ENCODE measurements at regions not wholly inside any gene's neighbourhood (a gene's known extent, or its start where the extent isn't known, plus 50 kb on each side); places are given as distances from the start of the nearest gene placed in this dataset.

- POLR2A ChIA-PET (ENCODE audit: partially characterized antibody) = no interaction called here
- Histone ChIP-seq H3K4me3 (ENCODE audit: low read length in 2 of 2) (no peak overlapping the region), H3K27ac (ENCODE audit: low read depth, low read length) (no peak overlapping the region), H3K9me3 (ENCODE audit: control insufficient read depth in 1 of 2, low read length in 2 of 2) (no peaks in the 10 kb centered on the region), H3K27me3 (ENCODE audit: insufficient read depth, low read length) (no peaks in the 10 kb centered on the region), H3K36me3 (ENCODE audit: insufficient read depth, low read length) (no peaks in the 10 kb centered on the region), H3K4me1 (ENCODE audit: insufficient read depth, low read length) (no peaks in the 10 kb centered on the region)
- no peak for DNase-seq
- intact Hi-C loops (cut with micrococcal nuclease) = no loop called here
- Mint-ChIP-seq H3K9me3 (peaks cover 0 to 3% (median 0%) of the 10 kb centered on the region in 8 donors), H3K27me3 (peaks cover 6 to 8% of the 10 kb centered on the region in 2 donors), H3K4me1 (no peaks in the 10 kb centered on the region), H3K4me3 (no peak overlapping the region), H3K36me3 (no peaks in the 10 kb centered on the region), H3K27ac (no peak overlapping the region)
- CTCF ChIA-PET (ENCODE audit: partially characterized antibody) = no interaction called here
These were observed 343.3 kb upstream of the KAZN start for GRCh38 chr1:14255233-14255632.

DNA sequence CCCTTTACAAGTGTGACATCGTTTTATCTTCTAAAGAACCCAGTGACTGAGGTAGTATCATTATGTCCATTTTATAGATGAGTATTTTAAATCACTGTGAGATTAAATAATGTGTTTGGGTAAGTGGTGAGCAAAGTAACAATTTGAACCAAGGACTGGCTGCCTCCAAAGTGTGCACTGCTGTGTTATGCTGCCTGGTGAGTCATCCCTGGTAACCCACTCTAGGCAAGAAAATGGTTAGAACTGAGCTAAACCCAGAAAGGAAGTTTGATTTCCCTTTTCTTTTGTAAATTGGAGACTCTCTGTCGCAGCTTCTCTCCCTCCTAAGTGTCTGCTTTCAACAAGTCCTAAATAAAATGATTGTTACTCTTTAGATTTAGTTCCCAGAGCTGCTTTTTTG lies 342.8 kb upstream of the KAZN start:
- no peaks in the 10 kb centered on the region for H3K27me3 ChIP-seq (ENCODE audit: insufficient read depth, low read length)
- H3K36me3 ChIP-seq (ENCODE audit: insufficient read depth, low read length) = no peaks in the 10 kb centered on the region
- DNase-seq = no peak
- no peaks in the 10 kb centered on the region for H3K36me3 Mint-ChIP-seq
- POLR2A ChIA-PET (ENCODE audit: partially characterized antibody) = no interaction called here
- H3K4me1 ChIP-seq (ENCODE audit: insufficient read depth, low read length) = no peaks in the 10 kb centered on the region
- H3K27me3 Mint-ChIP-seq = peaks cover 6 to 8% of the 10 kb centered on the region in 2 donors
- H3K4me1 Mint-ChIP-seq = no peaks in the 10 kb centered on the region
- H3K27ac ChIP-seq (ENCODE audit: low read depth, low read length) = no peak overlapping the region
- H3K4me3 Mint-ChIP-seq = no peak overlapping the region
- H3K27ac Mint-ChIP-seq = no peak overlapping the region
- intact Hi-C loops (cut with micrococcal nuclease) = no loop called here
- no peaks in the 10 kb centered on the region for H3K9me3 ChIP-seq (ENCODE audit: control insufficient read depth in 1 of 2, low read length in 2 of 2)
- CTCF ChIA-PET (ENCODE audit: partially characterized antibody) = no interaction called here
- no peak overlapping the region for H3K4me3 ChIP-seq (ENCODE audit: low read length in 2 of 2)
- H3K9me3 Mint-ChIP-seq = peaks cover 0 to 3% (median 0%) of the 10 kb centered on the region in 8 donors

DNA sequence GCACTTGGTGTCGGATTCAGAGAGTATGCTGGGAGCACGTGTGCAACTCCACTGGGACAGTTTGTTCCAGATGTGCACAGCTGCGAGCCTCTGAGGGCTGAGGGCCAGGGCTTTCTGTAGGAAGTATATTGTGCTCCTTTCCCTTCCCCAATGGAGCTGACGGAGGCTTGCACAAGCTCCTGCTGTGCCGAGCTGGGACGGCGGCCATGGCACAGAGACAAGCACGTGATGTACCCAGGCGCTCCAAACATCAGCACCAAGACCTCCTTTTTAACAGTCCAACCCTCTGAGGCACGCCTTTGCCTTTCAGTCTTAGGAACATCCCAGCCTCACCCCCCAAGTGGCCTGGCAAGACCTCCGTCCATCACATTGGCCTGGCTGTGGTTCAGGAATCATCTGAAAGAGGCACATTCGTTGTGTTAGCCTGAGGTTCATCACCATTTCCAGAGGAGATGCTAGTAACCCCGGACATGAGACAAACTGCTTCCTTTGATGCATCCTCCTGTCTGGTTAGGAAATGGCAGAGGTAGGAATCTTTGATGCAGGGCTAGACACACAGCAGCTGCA lies 339.2 kb upstream of the KAZN start:
- no peak for DNase-seq
- POLR2A ChIA-PET (ENCODE audit: partially characterized antibody) = no interaction called here
- no peaks in the 10 kb centered on the region for H3K36me3 Mint-ChIP-seq
- H3K4me3 ChIP-seq (ENCODE audit: low read length in 2 of 2) = no peak overlapping the region
- no peaks in the 10 kb centered on the region for H3K36me3 ChIP-seq (ENCODE audit: insufficient read depth, low read length)
- H3K9me3 Mint-ChIP-seq = peaks cover 0 to 3% (median 0%) of the 10 kb centered on the region in 8 donors
- intact Hi-C loops (cut with micrococcal nuclease) = no loop called here
- no peak overlapping the region for H3K27ac ChIP-seq (ENCODE audit: low read depth, low read length)
- no peaks in the 10 kb centered on the region for H3K4me1 Mint-ChIP-seq
- CTCF ChIA-PET (ENCODE audit: partially characterized antibody) = no interaction called here
- no peak overlapping the region for H3K27ac Mint-ChIP-seq
- no peaks in the 10 kb centered on the region for H3K27me3 ChIP-seq (ENCODE audit: insufficient read depth, low read length)
- H3K4me1 ChIP-seq (ENCODE audit: insufficient read depth, low read length) = no peaks in the 10 kb centered on the region
- no peaks in the 10 kb centered on the region for H3K9me3 ChIP-seq (ENCODE audit: control insufficient read depth in 1 of 2, low read length in 2 of 2)
- H3K4me3 Mint-ChIP-seq = no peak overlapping the region
- peaks cover 5 to 10% of the 10 kb centered on the region in 2 donors for H3K27me3 Mint-ChIP-seq

DNA sequence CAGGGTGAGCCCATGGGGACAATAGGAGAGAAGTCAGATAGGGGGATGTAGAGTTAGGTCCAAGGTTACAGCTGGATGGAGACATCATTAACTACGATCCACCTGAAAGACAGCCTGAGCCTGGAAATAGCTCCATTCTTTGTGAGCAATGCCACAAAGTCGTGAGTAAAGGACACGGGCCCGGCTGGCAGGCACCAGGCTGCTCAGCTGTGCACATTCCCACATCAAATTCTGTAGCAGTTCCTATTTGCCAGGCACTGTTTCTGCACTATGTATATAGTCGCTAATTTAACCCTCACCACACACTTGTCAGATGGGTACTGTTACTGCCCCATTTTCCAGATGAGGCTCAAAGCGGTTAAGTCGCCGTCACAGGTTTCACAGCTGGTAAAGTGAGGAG lies 338.0 kb upstream of the KAZN start:
- DNase-seq = peak in 1 of 5 donors; percentile 27
- intact Hi-C loops (cut with micrococcal nuclease) = no loop called here
- Histone ChIP-seq H3K9me3 (ENCODE audit: control insufficient read depth in 1 of 2, low read length in 2 of 2) (no peaks in the 10 kb centered on the region), H3K4me1 (ENCODE audit: insufficient read depth, low read length) (no peaks in the 10 kb centered on the region), H3K27me3 (ENCODE audit: insufficient read depth, low read length) (no peaks in the 10 kb centered on the region), H3K36me3 (ENCODE audit: insufficient read depth, low read length) (no peaks in the 10 kb centered on the region), H3K27ac (ENCODE audit: low read depth, low read length) (no peak overlapping the region), H3K4me3 (ENCODE audit: low read length in 2 of 2) (no peak overlapping the region)
- POLR2A ChIA-PET (ENCODE audit: partially characterized antibody) = no interaction called here
- Mint-ChIP-seq H3K4me3 (no peak overlapping the region), H3K36me3 (no peaks in the 10 kb centered on the region), H3K27me3 (peaks cover 4 to 10% of the 10 kb centered on the region in 2 donors), H3K4me1 (no peaks in the 10 kb centered on the region), H3K27ac (no peak overlapping the region), H3K9me3 (peaks cover 0 to 4% (median 0%) of the 10 kb centered on the region in 8 donors)
- CTCF ChIA-PET (ENCODE audit: partially characterized antibody) = no interaction called here

DNA sequence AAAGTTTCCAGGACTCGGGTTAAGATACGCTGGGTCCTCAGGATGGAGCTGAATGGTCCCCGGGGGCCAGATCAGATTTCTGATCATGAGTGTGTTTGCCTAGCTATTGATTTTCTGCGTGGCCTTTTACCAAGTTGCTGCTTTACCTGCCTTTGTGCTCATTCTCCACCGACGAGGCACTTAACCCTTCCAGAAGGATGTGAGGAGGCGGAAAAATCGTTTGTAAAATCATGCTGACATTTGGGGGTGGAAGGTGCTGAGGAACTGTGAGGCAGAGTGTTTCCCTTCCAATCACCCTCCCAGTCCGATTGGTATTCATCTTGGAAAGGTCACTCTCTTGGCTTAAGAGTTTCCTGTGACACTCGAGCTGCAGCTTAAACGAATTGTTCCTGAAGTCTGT lies 337.1 kb upstream of the KAZN start:
- Mint-ChIP-seq H3K27me3 (peaks cover 4 to 10% of the 10 kb centered on the region in 2 donors), H3K4me3 (no peak overlapping the region), H3K4me1 (no peaks in the 10 kb centered on the region), H3K36me3 (no peaks in the 10 kb centered on the region), H3K27ac (peak overlapping the region in 1 of 7 donors; percentile 70), H3K9me3 (peaks cover 0 to 4% (median 0%) of the 10 kb centered on the region in 8 donors)
- ChIA-PET CTCF (ENCODE audit: partially characterized antibody) (no interaction called here), POLR2A (ENCODE audit: partially characterized antibody) (no interaction called here)
- Histone ChIP-seq H3K36me3 (ENCODE audit: insufficient read depth, low read length) (no peaks in the 10 kb centered on the region), H3K4me3 (ENCODE audit: low read length in 2 of 2) (no peak overlapping the region), H3K4me1 (ENCODE audit: insufficient read depth, low read length) (no peaks in the 10 kb centered on the region), H3K9me3 (ENCODE audit: control insufficient read depth in 1 of 2, low read length in 2 of 2) (no peaks in the 10 kb centered on the region), H3K27ac (ENCODE audit: low read depth, low read length) (no peak overlapping the region), H3K27me3 (ENCODE audit: insufficient read depth, low read length) (no peaks in the 10 kb centered on the region)
- intact Hi-C loops (cut with micrococcal nuclease) = no loop called here
- DNase-seq = no peak

DNA sequence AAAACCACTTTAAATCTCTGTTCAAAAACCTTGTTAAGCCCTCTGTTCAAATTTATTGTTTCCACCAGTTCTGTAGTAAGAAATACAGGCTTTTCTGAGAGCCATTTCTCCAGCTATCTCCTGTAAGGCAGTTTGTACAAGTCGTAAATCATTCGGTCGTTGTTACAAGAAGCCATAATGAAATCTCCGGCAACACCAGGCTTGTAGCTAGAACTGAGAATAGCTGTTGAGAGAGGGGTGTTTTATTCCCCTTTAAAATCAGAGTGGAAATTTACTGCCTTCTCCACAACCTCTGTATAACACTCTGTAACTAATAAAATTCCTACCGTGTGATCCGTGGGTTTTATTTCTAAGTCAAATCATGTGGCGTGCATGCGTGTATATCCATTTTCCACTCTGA lies 335.8 kb upstream of the KAZN start:
- H3K27ac ChIP-seq (ENCODE audit: low read depth, low read length) = no peak overlapping the region
- H3K4me3 Mint-ChIP-seq = no peak overlapping the region
- H3K4me3 ChIP-seq (ENCODE audit: low read length in 2 of 2) = no peak overlapping the region
- H3K36me3 Mint-ChIP-seq = no peaks in the 10 kb centered on the region
- no peaks in the 10 kb centered on the region for H3K4me1 ChIP-seq (ENCODE audit: insufficient read depth, low read length)
- no peaks in the 10 kb centered on the region for H3K36me3 ChIP-seq (ENCODE audit: insufficient read depth, low read length)
- H3K27me3 Mint-ChIP-seq = peaks cover 4 to 10% of the 10 kb centered on the region in 2 donors
- POLR2A ChIA-PET (ENCODE audit: partially characterized antibody) = no interaction called here
- CTCF ChIA-PET (ENCODE audit: partially characterized antibody) = interaction anchor here (1.5 kb wide), 1 partner anchor 19 kb away, joined by 4 read pairs; no protein-coding TSS in a partner anchor
- intact Hi-C loops (cut with micrococcal nuclease) = no loop called here
- no peaks in the 10 kb centered on the region for H3K9me3 ChIP-seq (ENCODE audit: control insufficient read depth in 1 of 2, low read length in 2 of 2)
- no peaks in the 10 kb centered on the region for H3K27me3 ChIP-seq (ENCODE audit: insufficient read depth, low read length)
- peaks cover 0 to 4% (median 0%) of the 10 kb centered on the region in 8 donors for H3K9me3 Mint-ChIP-seq
- no peak for DNase-seq
- H3K4me1 Mint-ChIP-seq = no peaks in the 10 kb centered on the region
- H3K27ac Mint-ChIP-seq = no peak overlapping the region

DNA sequence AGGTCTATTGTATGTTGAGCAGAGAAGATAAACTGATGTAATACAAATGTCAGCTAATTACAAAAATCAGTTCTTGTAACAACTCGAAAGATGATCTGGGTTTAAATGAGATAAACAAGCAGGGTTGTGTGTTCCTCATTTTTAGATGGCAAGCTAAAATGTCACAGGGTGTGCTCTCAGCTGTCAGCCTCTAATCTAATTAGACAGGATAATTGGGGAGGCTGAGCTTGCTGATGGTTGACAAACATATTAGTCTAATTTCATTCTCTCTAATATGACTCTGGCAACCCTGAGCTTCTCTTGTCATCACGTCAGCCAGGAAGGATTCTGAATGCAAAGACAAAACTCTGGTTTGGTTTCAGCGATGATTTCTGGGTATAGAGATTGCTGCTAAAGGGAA lies 335.3 kb upstream of the KAZN start:
- ChIA-PET POLR2A (ENCODE audit: partially characterized antibody) (no interaction called here), CTCF (ENCODE audit: partially characterized antibody) (interaction anchor here (1.5 kb wide), 1 partner anchor 18 kb away, joined by 4 read pairs; no protein-coding TSS in a partner anchor)
- no peak overlapping the region for H3K4me3 Mint-ChIP-seq
- Histone ChIP-seq H3K36me3 (ENCODE audit: insufficient read depth, low read length) (no peaks in the 10 kb centered on the region), H3K4me3 (ENCODE audit: low read length in 2 of 2) (no peak overlapping the region), H3K27ac (ENCODE audit: low read depth, low read length) (no peak overlapping the region), H3K27me3 (ENCODE audit: insufficient read depth, low read length) (no peaks in the 10 kb centered on the region), H3K9me3 (ENCODE audit: control insufficient read depth in 1 of 2, low read length in 2 of 2) (no peaks in the 10 kb centered on the region), H3K4me1 (ENCODE audit: insufficient read depth, low read length) (no peaks in the 10 kb centered on the region)
- peaks cover 4 to 10% of the 10 kb centered on the region in 2 donors for H3K27me3 Mint-ChIP-seq
- no peaks in the 10 kb centered on the region for H3K4me1 Mint-ChIP-seq
- H3K9me3 Mint-ChIP-seq = peaks cover 0 to 4% (median 0%) of the 10 kb centered on the region in 8 donors
- intact Hi-C loops (cut with micrococcal nuclease) = no loop called here
- no peaks in the 10 kb centered on the region for H3K36me3 Mint-ChIP-seq
- no peak overlapping the region for H3K27ac Mint-ChIP-seq
- no peak for DNase-seq

- no peak overlapping the region for H3K27ac Mint-ChIP-seq
- no peaks in the 10 kb centered on the region for H3K36me3 Mint-ChIP-seq
- ChIA-PET POLR2A (ENCODE audit: partially characterized antibody) (no interaction called here), CTCF (ENCODE audit: partially characterized antibody) (no interaction called here)
- peaks cover 4 to 9% of the 10 kb centered on the region in 2 donors for H3K27me3 Mint-ChIP-seq
- Histone ChIP-seq H3K9me3 (ENCODE audit: control insufficient read depth in 1 of 2, low read length in 2 of 2) (no peaks in the 10 kb centered on the region), H3K4me1 (ENCODE audit: insufficient read depth, low read length) (no peaks in the 10 kb centered on the region), H3K27me3 (ENCODE audit: insufficient read depth, low read length) (no peaks in the 10 kb centered on the region), H3K36me3 (ENCODE audit: insufficient read depth, low read length) (no peaks in the 10 kb centered on the region), H3K27ac (ENCODE audit: low read depth, low read length) (no peak overlapping the region), H3K4me3 (ENCODE audit: low read length in 2 of 2) (no peak overlapping the region)
- no peak for DNase-seq
- H3K4me1 Mint-ChIP-seq = no peaks in the 10 kb centered on the region
- H3K4me3 Mint-ChIP-seq = no peak overlapping the region
- intact Hi-C loops (cut with micrococcal nuclease) = no loop called here
- H3K9me3 Mint-ChIP-seq = peaks cover 0 to 4% (median 0%) of the 10 kb centered on the region in 8 donors
These were observed 334.8 kb upstream of the KAZN start for GRCh38 chr1:14263671-14264070.
